GM12872 (cell line): ENCODE measurements at regions not wholly inside any gene's neighbourhood (a gene's known extent, or its start where the extent isn't known, plus 50 kb on each side); places are given as distances from the start of the nearest gene placed in this dataset.

ENCODE experiments used
- CTCF ChIP-seq: IDR thresholded peaks from 3 replicates; pipeline ENCODE4 v1.5.1; 2011; ENCODE audit warnings: low read depth, mild to moderate bottlenecking, low read length, moderate library complexity; ENCODE audit not compliant: insufficient read depth

- TF ChIP-seq CTCF, result no peak
Observed at GRCh38 chr4:125663896-125664767, 349.4 kb downstream of the FAT4 start.

- TF ChIP-seq CTCF, result no peak
Observed at GRCh38 chr4:125666635-125667034, 351.9 kb downstream of the FAT4 start.

- TF ChIP-seq CTCF, result no peak
Observed at GRCh38 chr4:125676156-125676555, 361.4 kb downstream of the FAT4 start.

- no peak for TF ChIP-seq CTCF
Observed at GRCh38 chr4:125676583-125676982, 361.8 kb downstream of the FAT4 start.

- no peak for TF ChIP-seq CTCF
Observed at GRCh38 chr4:125677665-125678307, 363.0 kb downstream of the FAT4 start.

GRCh38 chr4:125679989-125680388 lies 365.2 kb downstream of the FAT4 start:
- no peak for TF ChIP-seq CTCF

- TF ChIP-seq CTCF, result no peak
Observed at GRCh38 chr4:125681240-125681639, 366.5 kb downstream of the FAT4 start.
